GM18505 (cell line): ENCODE measurements at regions not wholly inside any gene's neighbourhood (a gene's known extent, or its start where the extent isn't known, plus 50 kb on each side); places are given as distances from the start of the nearest gene placed in this dataset.

Experiments
- ATAC-seq: cut with Tn5 transposase; IDR thresholded peaks from one replicate; pipeline ENCODE4 v1.9.1; 2021; ENCODE audit not compliant: unreplicated experiment
- POLR2A ChIP-seq: IDR thresholded peaks from 4 replicates; pipeline ENCODE4 v1.6.1; 2011; ENCODE audit warnings: borderline replicate concordance; ENCODE audit not compliant: insufficient read depth, insufficient read length; ENCODE audit errors: extremely low read depth

DNA sequence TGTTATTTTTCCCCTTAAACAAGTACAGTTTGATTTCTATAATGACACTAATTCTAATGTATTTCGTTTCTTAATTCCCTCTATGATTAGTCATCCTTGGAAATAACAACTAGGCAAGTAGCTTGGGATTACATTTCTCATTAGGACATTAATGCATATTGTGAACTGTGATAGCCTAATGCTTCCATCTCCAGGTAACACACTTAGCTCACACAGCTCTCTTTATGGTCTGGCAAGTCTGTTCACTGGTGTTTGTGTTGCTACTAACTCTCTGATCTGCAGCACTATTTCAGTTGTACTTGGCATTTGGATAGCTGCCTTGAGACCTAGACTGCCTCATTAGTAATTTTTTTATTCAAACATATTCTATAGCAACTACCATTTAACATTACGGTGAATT, 853.2 kb downstream of the SORCS3 start:
- ATAC-seq = no peak
- TF ChIP-seq POLR2A = no peak

DNA sequence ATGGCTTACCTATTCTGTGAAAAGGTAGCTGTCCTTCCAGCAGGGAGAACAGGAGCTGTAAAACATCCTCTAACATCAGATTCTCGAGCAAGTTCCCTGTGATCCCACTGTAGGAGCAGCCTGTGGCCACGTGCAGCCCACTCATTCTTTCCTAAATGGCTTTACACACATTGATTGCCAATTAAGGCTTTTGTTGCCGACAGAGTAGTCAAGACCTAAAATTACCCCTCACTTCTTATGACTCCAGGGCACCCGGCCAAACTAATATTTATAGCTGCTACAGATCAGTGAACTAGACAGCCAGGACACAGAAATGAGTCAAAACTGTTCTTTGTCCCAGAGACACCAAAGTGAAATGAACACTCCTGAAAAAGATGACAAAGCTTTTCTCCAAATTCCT, 832.1 kb downstream of the SORCS3 start:
- no peak for ATAC-seq
- TF ChIP-seq POLR2A = no peak

DNA sequence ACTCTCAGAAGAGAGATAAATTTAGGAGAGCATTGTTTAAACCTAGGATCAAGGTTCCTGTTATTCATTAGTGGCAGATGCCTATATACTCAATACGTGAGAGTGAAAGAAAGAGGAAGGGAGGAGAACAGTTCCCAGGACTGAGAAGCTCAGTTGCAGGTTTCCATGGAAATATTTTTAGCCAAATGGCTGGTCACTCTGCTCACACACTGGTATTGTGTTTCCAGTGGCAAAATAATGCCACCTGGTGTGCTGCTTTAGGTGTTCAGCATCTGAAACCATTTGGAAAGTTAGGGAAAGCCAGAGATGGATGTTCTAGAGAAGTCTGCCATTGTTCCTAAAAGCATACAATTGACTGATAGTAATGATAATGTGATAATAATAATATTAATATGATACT, 827.7 kb downstream of the SORCS3 start:
- TF ChIP-seq POLR2A = no peak
- ATAC-seq = no peak

DNA sequence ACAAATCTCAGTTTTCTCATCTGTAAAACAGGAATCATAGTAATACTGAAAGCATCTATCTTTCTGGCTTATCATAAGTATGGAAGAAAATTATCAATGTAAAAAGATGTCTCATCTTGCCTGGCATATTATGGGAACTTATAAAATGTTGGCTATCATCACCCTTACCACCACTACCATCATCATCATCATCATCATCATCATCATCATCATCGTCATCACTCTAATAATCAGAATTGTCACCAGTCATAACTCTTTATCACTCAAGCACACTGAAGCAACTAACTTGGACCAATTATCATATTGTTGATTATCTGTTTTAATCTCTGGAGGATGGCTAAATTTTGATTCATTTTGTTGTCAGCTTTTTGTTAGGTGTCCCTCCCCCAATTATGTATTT, 825.4 kb downstream of the SORCS3 start:
- no peak for ATAC-seq
- TF ChIP-seq POLR2A = no peak

DNA sequence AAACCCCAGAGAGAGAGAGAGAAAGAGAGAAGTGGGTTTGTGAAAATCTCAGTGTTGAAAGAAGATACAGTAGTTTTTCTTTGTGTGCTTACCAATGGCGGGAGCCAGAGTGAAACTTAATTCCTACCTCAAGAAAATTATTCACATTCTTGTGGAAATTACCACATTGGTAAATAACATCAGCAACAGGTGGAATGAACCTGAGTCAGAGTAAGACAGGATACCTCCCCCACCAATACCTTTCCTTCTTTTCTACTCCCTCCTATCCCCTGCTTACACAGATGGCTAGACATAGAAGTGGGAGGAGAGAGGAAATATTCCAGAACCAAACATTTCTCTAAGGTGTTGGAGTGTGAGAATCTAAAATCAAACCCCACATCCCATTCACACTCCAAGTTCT, 793.9 kb downstream of the SORCS3 start:
- no peak for TF ChIP-seq POLR2A
- ATAC-seq = no peak

DNA sequence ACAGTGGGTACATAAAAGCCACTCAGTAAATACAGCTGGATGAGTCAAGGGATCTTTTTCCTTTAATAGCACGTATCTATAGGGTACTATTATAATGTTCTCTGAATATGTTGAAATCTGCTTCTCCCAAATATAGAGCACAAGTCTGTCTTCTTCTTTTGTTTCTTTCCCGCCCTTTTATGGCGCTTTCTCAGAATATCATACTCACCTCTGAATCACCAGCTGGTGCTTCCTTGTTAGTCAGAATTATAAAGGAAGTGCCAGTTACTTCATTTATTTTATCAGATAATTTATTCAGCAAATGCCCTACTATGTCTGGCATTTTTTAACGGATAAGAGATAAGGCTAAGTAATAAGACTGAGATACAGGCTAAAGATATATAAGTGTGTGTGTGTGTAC, 772.9 kb downstream of the SORCS3 start:
- TF ChIP-seq POLR2A = no peak
- no peak for ATAC-seq

DNA sequence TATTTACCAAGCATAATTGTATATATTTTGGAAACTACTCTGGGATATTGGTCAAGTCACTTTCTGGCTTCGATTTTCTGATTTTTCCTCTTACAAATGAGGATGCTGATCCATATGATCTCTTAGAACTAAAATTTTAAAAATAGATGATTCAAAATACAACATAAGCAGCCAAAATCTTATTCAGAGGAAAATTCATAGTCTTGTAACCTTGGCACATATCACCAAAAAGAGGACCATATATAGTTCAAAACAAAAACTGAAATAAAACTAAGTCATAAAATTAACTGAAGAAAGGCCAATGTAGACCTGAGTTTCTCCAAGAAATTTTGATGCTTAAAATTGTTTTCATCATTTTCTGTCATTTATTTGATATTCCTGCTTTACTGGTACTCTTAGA, 768.3 kb downstream of the SORCS3 start:
- no peak for ATAC-seq
- TF ChIP-seq POLR2A = no peak

DNA sequence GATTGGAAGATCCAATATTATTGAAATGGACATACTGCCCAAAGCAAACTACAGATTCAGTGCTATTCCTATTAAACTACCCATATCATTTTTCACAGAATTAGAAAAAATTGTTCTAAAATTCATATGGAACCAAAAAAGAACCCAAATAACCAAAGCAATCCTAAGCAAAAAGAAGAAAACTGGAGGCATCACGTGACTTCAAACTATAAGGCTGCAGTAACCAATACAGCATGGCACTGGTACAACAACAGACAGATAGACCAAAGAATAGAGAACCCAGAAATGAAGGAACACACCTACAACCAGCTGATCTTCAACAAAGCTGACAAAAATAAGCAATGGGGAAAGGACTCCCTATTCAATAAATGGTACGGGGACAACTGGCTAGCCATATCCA, 765.4 kb downstream of the SORCS3 start:
- no peak for TF ChIP-seq POLR2A
- no peak for ATAC-seq

DNA sequence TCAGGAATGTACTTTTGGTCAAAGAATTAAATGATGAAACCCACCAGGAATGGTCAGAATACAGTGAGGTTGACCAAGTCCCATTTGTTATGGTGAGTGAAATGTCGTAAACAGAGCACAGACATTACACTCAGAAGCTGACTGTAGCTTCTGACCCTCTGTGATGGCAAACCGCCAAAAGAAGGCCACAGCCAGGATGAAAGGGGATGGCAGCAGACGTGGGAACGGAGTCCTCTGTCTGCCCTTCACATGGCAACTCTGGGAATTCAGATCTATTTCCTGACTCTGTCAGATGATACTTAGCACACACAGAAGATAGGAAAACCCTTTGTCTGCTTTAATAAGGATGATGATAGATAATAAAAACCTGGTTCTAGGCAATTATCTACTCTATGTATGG, 757.1 kb downstream of the SORCS3 start:
- TF ChIP-seq POLR2A = no peak
- no peak for ATAC-seq

DNA sequence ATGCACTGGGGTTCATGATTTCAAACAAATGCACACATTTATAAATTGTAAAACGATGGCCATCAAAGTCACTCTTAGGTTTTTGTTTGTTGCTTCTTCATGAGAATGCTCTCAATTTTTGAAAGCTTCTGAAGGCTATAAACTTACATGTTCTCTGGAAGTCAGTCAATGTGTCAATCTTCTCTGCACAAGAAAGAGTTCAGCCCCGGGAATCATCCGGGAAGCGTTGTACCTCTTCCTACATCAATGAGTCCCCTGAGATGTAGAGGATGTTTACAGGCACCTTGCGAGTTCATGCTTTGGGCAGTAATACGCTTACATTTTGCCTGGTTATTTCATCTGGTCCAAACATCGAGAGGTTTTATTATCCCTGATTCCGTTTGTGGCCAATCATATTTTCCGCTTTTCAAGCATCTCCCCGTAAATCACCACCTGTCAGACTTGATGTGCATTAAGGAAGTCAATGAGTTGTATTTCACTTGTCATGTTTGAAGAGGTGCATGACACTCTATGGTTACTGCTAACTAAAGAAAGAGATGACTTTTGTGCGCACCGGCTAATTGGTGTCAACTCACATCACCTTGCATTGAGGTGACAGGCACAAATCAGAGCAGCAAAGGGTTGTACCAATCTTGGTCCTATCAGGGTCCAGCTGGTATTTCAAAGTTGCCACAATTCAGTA, 750.7 kb downstream of the SORCS3 start:
- no peak for TF ChIP-seq POLR2A
- no peak for ATAC-seq

DNA sequence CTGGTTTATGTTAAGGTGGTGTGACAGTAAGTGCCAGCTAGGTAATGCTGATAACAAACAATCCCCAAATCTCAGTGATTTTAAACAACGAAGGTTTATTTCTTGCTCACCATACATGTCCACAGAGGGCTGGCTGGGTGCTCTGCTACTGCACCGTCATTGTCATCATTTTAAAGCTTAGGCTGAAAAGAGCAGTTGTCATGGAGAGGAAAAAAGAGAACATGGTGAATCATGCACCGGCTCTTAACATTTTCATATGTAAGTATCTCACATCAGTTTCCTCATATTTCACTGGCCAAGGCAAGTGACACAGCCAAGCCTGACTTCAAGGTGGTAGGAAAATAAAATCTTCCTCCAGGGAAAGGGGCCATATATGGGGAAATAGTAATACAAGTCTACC, 746.9 kb downstream of the SORCS3 start:
- no peak for TF ChIP-seq POLR2A
- no peak for ATAC-seq

DNA sequence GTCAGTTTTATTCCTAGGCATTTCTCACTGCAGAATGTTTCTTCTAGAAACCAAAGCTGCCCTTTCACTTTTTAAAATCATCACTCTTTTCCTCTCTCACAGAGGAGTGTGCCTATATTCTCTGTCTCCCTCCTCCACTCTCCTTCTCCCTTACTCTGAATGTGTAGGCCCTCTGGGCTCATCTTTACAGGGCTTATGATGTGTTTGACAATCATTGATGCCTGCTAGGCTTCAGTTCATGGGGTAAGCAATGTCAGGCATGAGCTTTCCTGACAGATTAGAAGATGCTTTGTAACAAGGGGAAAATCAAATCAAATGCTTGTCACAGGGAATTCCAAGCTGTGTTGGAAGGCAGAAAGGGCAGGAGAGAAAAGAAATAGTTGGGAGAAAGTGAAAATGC, 742.9 kb downstream of the SORCS3 start:
- ATAC-seq = no peak
- TF ChIP-seq POLR2A = no peak

DNA sequence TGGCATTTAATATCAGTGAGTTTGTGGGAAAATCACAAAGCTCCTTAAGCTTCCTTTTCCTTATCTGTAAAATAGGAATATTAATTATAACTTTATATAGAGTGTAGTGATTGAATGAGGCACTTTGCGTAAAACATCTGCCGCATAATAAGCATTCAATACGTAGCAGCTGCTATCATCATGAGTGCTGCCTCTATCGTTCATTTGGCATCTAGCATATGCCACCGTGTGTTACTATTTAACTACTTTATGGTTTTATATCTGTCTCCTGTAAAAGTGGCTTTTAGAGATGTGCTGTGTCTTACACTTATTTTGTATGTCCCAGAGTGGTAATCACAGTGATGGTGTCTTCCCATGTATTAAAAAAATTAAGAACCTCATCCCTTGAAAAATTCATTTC, 729.6 kb downstream of the SORCS3 start:
- no peak for TF ChIP-seq POLR2A
- ATAC-seq = no peak

DNA sequence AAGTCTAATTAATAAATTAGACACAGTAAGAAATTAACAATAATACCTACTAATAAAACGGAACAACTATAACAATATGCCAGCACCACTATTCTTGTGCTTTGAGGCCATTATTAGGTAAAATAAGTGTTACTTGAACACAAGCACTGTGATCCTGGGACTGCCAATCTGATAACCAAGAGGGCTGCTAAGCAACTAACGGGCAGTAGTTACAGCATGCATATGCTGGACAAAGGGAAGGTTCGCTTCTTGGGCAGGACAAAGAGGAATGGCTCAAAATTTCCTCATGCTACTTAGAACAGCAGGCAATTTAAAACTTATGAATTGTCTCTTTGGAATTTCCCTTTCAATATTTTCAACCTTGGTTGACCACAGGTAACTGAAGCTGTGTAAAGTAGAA, 718.6 kb downstream of the SORCS3 start:
- no peak for TF ChIP-seq POLR2A
- no peak for ATAC-seq

DNA sequence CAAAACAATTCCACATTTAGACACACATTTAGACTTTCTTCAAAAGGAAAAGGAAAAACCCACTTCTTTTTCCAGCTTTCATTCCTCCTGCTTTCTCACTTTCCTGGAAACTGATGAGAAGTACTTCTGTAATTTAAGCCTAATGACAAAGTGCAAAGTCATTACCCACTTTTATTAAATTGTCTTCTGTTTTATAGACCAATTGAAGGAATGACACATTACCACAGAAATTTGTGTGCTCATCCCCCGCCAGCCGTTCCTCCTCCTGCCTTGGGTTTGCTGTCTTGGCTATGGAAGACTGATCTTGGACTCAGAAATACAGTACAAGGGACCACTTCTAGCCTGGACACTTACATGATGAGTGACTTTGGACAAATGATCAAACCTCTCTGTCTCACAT, 717.8 kb downstream of the SORCS3 start:
- TF ChIP-seq POLR2A = no peak
- no peak for ATAC-seq
